H9 (cell line): ENCODE measurements at regions not wholly inside any gene's neighbourhood (a gene's known extent, or its start where the extent isn't known, plus 50 kb on each side); places are given as distances from the start of the nearest gene placed in this dataset.

Experiments used
- DNase-seq: peaks from one replicate; pipeline ENCODE4 v3.0.0-alpha.2; 2017
- H2AFZ ChIP-seq: one replicate; pipeline ENCODE4 v1.6.1; 2013; ENCODE audit warnings: mild to moderate bottlenecking, low read length, control low read depth, moderate library complexity
- H2AK5ac ChIP-seq: 2 replicates; pipeline ENCODE4 v1.6.1; 2013; ENCODE audit warnings: low read length, control low read depth, mixed read lengths; ENCODE audit not compliant: insufficient read length
- H2BK120ac ChIP-seq: one replicate; pipeline ENCODE4 v1.6.1; 2013; ENCODE audit warnings: low read depth, mild to moderate bottlenecking, low read length, control low read depth, inconsistent platforms; ENCODE audit not compliant: poor library complexity, severe bottlenecking
- H2BK12ac ChIP-seq: 2 replicates; pipeline ENCODE4 v1.6.1; 2013; ENCODE audit warnings: low read length, control low read depth, mixed read lengths, low read depth; ENCODE audit not compliant: insufficient read length
- H2BK15ac ChIP-seq: 2 replicates; pipeline ENCODE4 v1.6.1; 2013; ENCODE audit warnings: low read depth, low read length, control low read depth
- H2BK20ac ChIP-seq: one replicate; pipeline ENCODE4 v1.6.1; 2013; ENCODE audit warnings: low read depth, mild to moderate bottlenecking, low read length, control low read depth, inconsistent platforms; ENCODE audit not compliant: poor library complexity, severe bottlenecking
- H2BK5ac ChIP-seq: 2 replicates; pipeline ENCODE4 v1.6.1; 2013; ENCODE audit warnings: low read length, control low read depth, mixed read lengths; ENCODE audit not compliant: insufficient read length
- H3K14ac ChIP-seq: 2 replicates; pipeline ENCODE4 v1.6.1; 2013; ENCODE audit warnings: low read length, control low read depth; ENCODE audit not compliant: insufficient read depth
- H3K18ac ChIP-seq: 2 replicates; pipeline ENCODE4 v1.6.1; 2013; ENCODE audit warnings: low read depth, mild to moderate bottlenecking, mixed read lengths, low read length, control low read depth; ENCODE audit not compliant: insufficient read length
- H3K23ac ChIP-seq: 2 replicates; pipeline ENCODE4 v1.6.1; 2013; ENCODE audit warnings: low read length, control low read depth, mixed read lengths, low read depth; ENCODE audit not compliant: insufficient read length
- H3K23me2 ChIP-seq: 2 replicates; pipeline ENCODE4 v1.6.1; 2013; ENCODE audit warnings: low read depth, mild to moderate bottlenecking, mixed read lengths, low read length, control low read depth; ENCODE audit not compliant: insufficient read length, poor library complexity, severe bottlenecking
- H3K27ac ChIP-seq: 2 replicates; pipeline ENCODE4 v1.5.1; 2013; ENCODE audit warnings: low read length, control low read depth, mixed read lengths, low read depth; ENCODE audit not compliant: insufficient read length
- H3K27me3 ChIP-seq: 2 replicates; pipeline ENCODE4 v1.6.1; 2013; ENCODE audit warnings: low read length, control low read depth, inconsistent platforms; ENCODE audit not compliant: insufficient read depth
- H3K4ac ChIP-seq: 2 replicates; pipeline ENCODE4 v1.6.1; 2013; ENCODE audit warnings: low read depth, mild to moderate bottlenecking, control low read depth, inconsistent platforms, low read length, moderate library complexity
- H3K4me1 ChIP-seq: 2 replicates; pipeline ENCODE4 v1.6.1; 2013; ENCODE audit warnings: low read length, control low read depth, inconsistent platforms; ENCODE audit not compliant: insufficient read depth
- H3K4me2 ChIP-seq: 2 replicates; pipeline ENCODE4 v1.6.1; 2013; ENCODE audit warnings: low read length, control low read depth, mixed read lengths; ENCODE audit not compliant: insufficient read length, insufficient read depth
- H3K56ac ChIP-seq: 2 replicates; pipeline ENCODE4 v1.6.1; 2013; ENCODE audit warnings: low read depth, mild to moderate bottlenecking, mixed read lengths, low read length, control low read depth; ENCODE audit not compliant: insufficient read length
- H3K79me1 ChIP-seq: 2 replicates; pipeline ENCODE4 v1.6.1; 2013; ENCODE audit warnings: low read depth, mild to moderate bottlenecking, moderate library complexity, low read length, control low read depth, inconsistent platforms; ENCODE audit not compliant: insufficient read depth, poor library complexity, severe bottlenecking
- H3K79me2 ChIP-seq: 2 replicates; pipeline ENCODE4 v1.6.1; 2013; ENCODE audit warnings: low read length, control low read depth, inconsistent platforms; ENCODE audit not compliant: insufficient read depth
- H3K9ac ChIP-seq: 2 replicates; pipeline ENCODE4 v1.6.1; 2013; ENCODE audit warnings: low read length, control low read depth, mixed read lengths; ENCODE audit not compliant: insufficient read length; ENCODE audit errors: extremely low read depth
- H3K9me3 ChIP-seq: one replicate; pipeline ENCODE4 v1.6.1; 2013; ENCODE audit warnings: low read depth, low read length, inconsistent platforms; ENCODE audit not compliant: control insufficient read depth
- H3T11ph ChIP-seq: one replicate; pipeline ENCODE4 v1.6.1; 2013; ENCODE audit warnings: mild to moderate bottlenecking, low read length, control low read depth, inconsistent platforms
- H4K20me1 ChIP-seq: one replicate; pipeline ENCODE4 v1.6.1; 2013; ENCODE audit not compliant: control insufficient read depth, insufficient read length, insufficient read depth
- H4K5ac ChIP-seq: 2 replicates; pipeline ENCODE4 v1.6.1; 2013; ENCODE audit warnings: low read depth, mild to moderate bottlenecking, mixed read lengths, low read length, control low read depth; ENCODE audit not compliant: insufficient read length
- H4K8ac ChIP-seq: replicated peaks from 2 replicates; pipeline ENCODE4 v1.6.1; 2013; ENCODE audit warnings: low read length, control low read depth, mixed read lengths, low read depth; ENCODE audit not compliant: insufficient read length
- H4K91ac ChIP-seq: 2 replicates; pipeline ENCODE4 v1.6.1; 2013; ENCODE audit warnings: low read depth, mild to moderate bottlenecking, moderate library complexity, mixed read lengths, low read length, control low read depth; ENCODE audit not compliant: insufficient read length
- H3K27ac Mint-ChIP-seq, 3 experiments: 2 replicates in 2 of 3; 3 replicates in 1 of 3; pipeline ENCODE4 v1.8.0; 2020 to 2021; ENCODE audit warnings: mixed read lengths in 3 of 3, mild to moderate bottlenecking in 1 of 3, moderate library complexity in 1 of 3
- H3K27me3 Mint-ChIP-seq: 2 replicates; pipeline ENCODE4 v1.8.0; 2021; ENCODE audit warnings: low read depth, mild to moderate bottlenecking, moderate library complexity, mixed read lengths
- H3K36me3 Mint-ChIP-seq, 3 experiments: 2 replicates in 2 of 3; 3 replicates in 1 of 3; pipeline ENCODE4 v1.8.0; 2020 to 2021; ENCODE audit warnings: low read depth in 3 of 3, mixed read lengths in 3 of 3; ENCODE audit not compliant: insufficient read depth in 1 of 3
- H3K4me1 Mint-ChIP-seq, 2 experiments: 2 replicates each; pipeline ENCODE4 v1.8.0; 2020; ENCODE audit warnings: mixed read lengths in 2 of 2
- H3K4me3 Mint-ChIP-seq, 2 experiments: 2 replicates in 1 of 2; 3 replicates in 1 of 2; pipeline ENCODE4 v1.8.0; 2020 to 2021; ENCODE audit warnings: mild to moderate bottlenecking in 2 of 2, mixed read lengths in 2 of 2, moderate library complexity in 1 of 2
- H3K9me3 Mint-ChIP-seq, 2 experiments: 2 replicates in 1 of 2; 3 replicates in 1 of 2; pipeline ENCODE4 v1.8.0; 2020; ENCODE audit warnings: mild to moderate bottlenecking in 2 of 2, mixed read lengths in 2 of 2, moderate library complexity in 1 of 2
- CTCF ChIP-seq: fragments of 200-600 bp; sonication (generic); conservative IDR thresholded peaks from 3 replicates; pipeline ENCODE4 v1.8.0; 2021; ENCODE audit warnings: antibody characterized with exemption, mild to moderate bottlenecking
- WGBS: extraction: QIAGEN DNeasy Blood & Tissue Kit; methylation state at CpG from one replicate; pipeline ENCODE4 v1.1.7; 2013; ENCODE audit warnings: missing lambda C conversion rate, low lambda C conversion rate, mixed read lengths; ENCODE audit not compliant: insufficient read length; ENCODE audit errors: extremely low coverage; 5-methylcytosine and 5-hydroxymethylcytosine counted together

GRCh38 chr6:141685416-141685815, 447.3 kb upstream of the GJE1 start:
- Mint-ChIP-seq H3K27ac (no peak overlapping the region), H3K4me3 (no peak overlapping the region), H3K36me3 (no peaks in the 10 kb centered on the region), H3K27me3 (no peaks in the 10 kb centered on the region), H3K4me1 (no peaks in the 10 kb centered on the region), H3K9me3 (no peaks in the 10 kb centered on the region)
- no peak overlapping the region for H2BK20ac ChIP-seq
- H3K79me2 ChIP-seq, result no peaks in the 10 kb centered on the region
- H2BK5ac ChIP-seq, result no peak overlapping the region
- no peak overlapping the region for H4K5ac ChIP-seq
- no peak overlapping the region for H2BK120ac ChIP-seq
- no peak for DNase-seq
- WGBS, result no CpG with 5 or more reads among the region's 1 CpG
- no peak overlapping the region for H3T11ph ChIP-seq
- no peaks in the 10 kb centered on the region for H3K4me1 ChIP-seq
- no peaks in the 10 kb centered on the region for H4K20me1 ChIP-seq
- H2AK5ac ChIP-seq, result no peak overlapping the region
- no peak overlapping the region for H3K23ac ChIP-seq
- no peak overlapping the region for H3K14ac ChIP-seq
- no peak overlapping the region for H3K27ac ChIP-seq
- no peaks in the 10 kb centered on the region for H3K79me1 ChIP-seq
- H2BK12ac ChIP-seq, result no peak overlapping the region
- H3K18ac ChIP-seq, result no peak overlapping the region
- H3K23me2 ChIP-seq, result no peaks in the 10 kb centered on the region
- no peak overlapping the region for H3K4ac ChIP-seq
- TF ChIP-seq CTCF, result no peak
- H3K27me3 ChIP-seq, result no peaks in the 10 kb centered on the region
- H2BK15ac ChIP-seq, result no peak overlapping the region
- no peak overlapping the region for H3K9ac ChIP-seq
- H3K56ac ChIP-seq, result no peak overlapping the region
- H3K9me3 ChIP-seq, result no peaks in the 10 kb centered on the region
- H3K4me2 ChIP-seq, result no peak overlapping the region
- no peak overlapping the region for H4K8ac ChIP-seq
- H4K91ac ChIP-seq, result no peak overlapping the region
- H2AFZ ChIP-seq, result no peak overlapping the region
